Heart right ventricle (tissue), 16 donors: ENCODE measurements at regions not wholly inside any gene's neighbourhood (a gene's known extent, or its start where the extent isn't known, plus 50 kb on each side); places are given as distances from the start of the nearest gene placed in this dataset.

Experiments
- ATAC-seq, 8 donors: fragments of 200-7000 bp; cut with Tn5 transposase; one replicate each; pipeline ENCODE4 v1.9.1; 2020; ENCODE audit warnings: mild to moderate bottlenecking in 8 of 8, moderate library complexity in 8 of 8, moderate number of reproducible peaks in 1 of 8
- DNase-seq, 2 donors: peaks; one replicate each; pipeline ENCODE4 v3.0.0-alpha.2; 2020
- H3K27ac ChIP-seq, 10 donors: fragments of 200-600 bp; sonication (generic) in 2 of 10; one replicate each; pipeline versions ENCODE4 v1.5.0 to v1.8.0; 2020 to 2022; ENCODE audit warnings: mild to moderate bottlenecking in 3 of 10
- H3K27me3 ChIP-seq, 7 donors: fragments of 200-600 bp; one replicate each; pipeline ENCODE4 v1.8.0; 2021 to 2022; ENCODE audit warnings: mild to moderate bottlenecking in 2 of 7
- H3K36me3 ChIP-seq, 9 donors: fragments of 200-600 bp; sonication (generic) in 1 of 9; one replicate each; pipeline versions ENCODE4 v1.5.0 to v1.8.0; 2020 to 2022; ENCODE audit warnings: mild to moderate bottlenecking in 2 of 9
- H3K4me1 ChIP-seq, 9 donors: fragments of 200-600 bp; sonication (generic) in 1 of 9; one replicate each; pipeline versions ENCODE4 v1.5.0 to v1.8.0; 2020 to 2022; ENCODE audit warnings: mild to moderate bottlenecking in 4 of 9
- H3K4me3 ChIP-seq, 10 donors: fragments of 200-600 bp; sonication (generic) in 2 of 10; one replicate each; pipeline versions ENCODE4 v1.5.0 to v1.8.0; 2020 to 2022; ENCODE audit warnings: mild to moderate bottlenecking in 7 of 10, moderate library complexity in 2 of 10
- H3K9me3 ChIP-seq, 11 donors: fragments of 200-600 bp in 10 of 11; sonication (generic) in 2 of 11; one replicate each; pipeline versions ENCODE4 v1.5.0 to v1.8.0; 2013 to 2022; ENCODE audit warnings: mild to moderate bottlenecking in 2 of 11, control low read depth in 1 of 11, moderate library complexity in 1 of 11
- CTCF ChIP-seq, 9 donors: fragments of 200-600 bp; sonication (generic) in 2 of 9; IDR thresholded peaks; one replicate each; pipeline versions ENCODE4 v1.5.0 to v1.8.0; 2021 to 2022; ENCODE audit warnings: antibody characterized with exemption in 9 of 9, mild to moderate bottlenecking in 5 of 9, moderate library complexity in 1 of 9
- WGBS, 2 donors: extraction: QIAGEN DNeasy Blood & Tissue Kit; methylation state at CpG; one replicate each; pipeline ENCODE4 v1.1.7; 2013; ENCODE audit warnings: inconsistent platforms in 1 of 2; 5-methylcytosine and 5-hydroxymethylcytosine counted together
- intact Hi-C, 10 donors: fragments of 100-400 bp; cut with DNase I; formaldehyde crosslinking; loops; one replicate each; pipeline versions ENCODE4 v1.11.1 to v1.14.2; 2022
- donor health status: Arrhythmogenic right ventricular cardiomyopathy.
- donor health status: ischemic (EF 13 %, LVEDD 7.1; RV severe dilation, severe dysfunction).
- donor health status: healthy with polysubstance abuse.
- donor health status: DM: no; HTN: yes; CAD: no.
- donor health status: DM: no; HTN: no; CAD: no.
- donor health status: ischemic (EF 25% LVEDD 6.9; RV normal size, moderate dysfunction).
- donor health status: ischemic (EF 25% LVEDD 5.7; RV mildly dilated, moderate dysfunction).
- donor health status: healthy.
- donor health status: DM: yes; HTN: yes; CAD: no.
- donor health status: Ischemic cardiomyopathy.
- donor health status: ischemic (EF 35%, LVEDD 5.7; RV mildly dilated, moderate dysfunction).
- donor health status: nonischemic (EF 11% LVEDD 7.7; RV severe dilation, severe dysfunction).
- donor health status: DM: yes; HTN: yes; CAD: no.
- donor health status: PGD.
- donor health status: ischemic (EF 29% LVEDD 5.4; RV normal size, mild dysfunction).
- donor health status: nonischemic (EF 23%, LVEDD 6.1; RV moderate dilation, normal function).

- no peaks in the 10 kb centered on the region for H3K36me3 ChIP-seq
- no peaks in the 10 kb centered on the region for H3K4me1 ChIP-seq
- H3K9me3 ChIP-seq = no peaks in the 10 kb centered on the region
- peaks cover 0 to 49% (median 15%) of the 10 kb centered on the region in 7 donors for H3K27me3 ChIP-seq
- no peak for DNase-seq
- H3K4me3 ChIP-seq = no peak overlapping the region
- no peak overlapping the region for H3K27ac ChIP-seq
- WGBS, 2 donors = 43 to 59% methylated on average over 2 of the region's 2 CpGs
- no peak for ATAC-seq
- intact Hi-C loops = no loop called here
- TF ChIP-seq CTCF (IDR thresholded peaks at IDR 0.05) = no peak
Observed at GRCh38 chr10:128507066-128507465, 380.8 kb upstream of the MKI67 start.

GRCh38 chr10:128511284-128511683 is 385.1 kb upstream of the MKI67 start:
- WGBS, 2 donors = 65 to 68% methylated on average over 11 of the region's 11 CpGs
- Histone ChIP-seq H3K27me3 (peaks cover 0 to 36% (median 16%) of the 10 kb centered on the region in 7 donors), H3K36me3 (no peaks in the 10 kb centered on the region), H3K4me3 (no peak overlapping the region), H3K27ac (no peak overlapping the region), H3K4me1 (no peaks in the 10 kb centered on the region), H3K9me3 (no peaks in the 10 kb centered on the region)
- intact Hi-C loops = no loop called here
- TF ChIP-seq CTCF (IDR thresholded peaks at IDR 0.05) = no peak
- DNase-seq = no peak
- ATAC-seq = no peak

- no peak for DNase-seq
- no peak for ATAC-seq
- Histone ChIP-seq H3K4me1 (no peaks in the 10 kb centered on the region), H3K27me3 (peaks cover 0 to 23% (median 12%) of the 10 kb centered on the region in 7 donors), H3K4me3 (no peak overlapping the region), H3K9me3 (no peaks in the 10 kb centered on the region), H3K36me3 (no peaks in the 10 kb centered on the region), H3K27ac (no peak overlapping the region)
- TF ChIP-seq CTCF (IDR thresholded peaks at IDR 0.05) = no peak
- intact Hi-C loops = no loop called here
- WGBS, 2 donors = 92 to 93% methylated on average over 7 of the region's 7 CpGs
Observed at GRCh38 chr10:128512767-128513166, 386.5 kb upstream of the MKI67 start.

GRCh38 chr10:128514536-128514935 is 388.3 kb upstream of the MKI67 start:
- Histone ChIP-seq H3K4me1 (no peaks in the 10 kb centered on the region), H3K36me3 (no peaks in the 10 kb centered on the region), H3K9me3 (no peaks in the 10 kb centered on the region), H3K27ac (no peak overlapping the region), H3K27me3 (peaks cover 0 to 26% (median 11%) of the 10 kb centered on the region in 7 donors), H3K4me3 (no peak overlapping the region)
- no peak for DNase-seq
- WGBS, 2 donors = 81 to 86% methylated on average over 6 of the region's 6 CpGs
- no peak for TF ChIP-seq CTCF (IDR thresholded peaks at IDR 0.05)
- no peak for ATAC-seq
- intact Hi-C loops = no loop called here
